ENCODE measurements at regions not wholly inside any gene's neighbourhood (a gene's known extent, or its start where the extent isn't known, plus 50 kb on each side); places are given as distances from the start of the nearest gene placed in this dataset.

- no TSS peak for BruUV-seq (replicated peaks)
- Histone ChIP-seq H3K27me3 (ENCODE audit: control insufficient read depth in 2 of 2, insufficient read depth in 2 of 2, low read length in 2 of 2) (peaks cover 12 to 30% of the 10 kb centered on the region in 2 experiments), H3K79me2 (ENCODE audit: control insufficient read depth, insufficient read depth, low read length) (no peaks in the 10 kb centered on the region), H3K4me3 (replicated peaks in 1 of 3; ENCODE audit: insufficient read depth in 1 of 3, low read depth in 1 of 3, low read length in 3 of 3) (no peak overlapping the region), H3K4me2 (ENCODE audit: insufficient read depth, low read length) (no peak overlapping the region), H3K4me1 (ENCODE audit: control insufficient read depth, extremely low read depth, insufficient read depth, low read length) (no peaks in the 10 kb centered on the region), H3K27ac (ENCODE audit: insufficient read depth, low read depth, low read length) (no peak overlapping the region), H3K9ac (replicated peaks; ENCODE audit: extremely low read depth, insufficient read depth, low read length) (no peak overlapping the region), H4K20me1 (replicated peaks; ENCODE audit: control insufficient read depth, extremely low read depth, insufficient read depth, low read length) (no peaks in the 10 kb centered on the region), H3K9me3 (replicated peaks; ENCODE audit: control insufficient read depth, insufficient read depth, low read length) (no peaks in the 10 kb centered on the region), H3K9me1 (replicated peaks; ENCODE audit: control insufficient read depth, extremely low read depth, insufficient read depth, low read length) (no peaks in the 10 kb centered on the region), H3K36me3 (ENCODE audit: control insufficient read depth in 2 of 2, extremely low read depth in 1 of 2, insufficient read depth in 2 of 2, low read length in 2 of 2) (no peaks in the 10 kb centered on the region), H2AFZ (ENCODE audit: low read depth, low read length) (no peak overlapping the region)
- CTCF ChIA-PET: interaction anchor here (0.7 to 1.4 kb wide), 3 partner anchors 8 to 163 kb away, joined by 3 to 4 read pairs (median 3); partner anchors contain the start of gene GLI2
- dilution Hi-C loops (cut with MboI; ENCODE audit: extremely low pct_ligation_motif_present, low sequenced_read_pairs) (no loop called here), intact Hi-C loops (cut with micrococcal nuclease) (no loop called here)
- FAIRE-seq: no peak
- TF ChIP-seq GATA2 (IDR thresholded peaks at IDR 0.05; ENCODE audit: insufficient read depth, insufficient read length, low read depth, low read length) (no peak), FOS (IDR thresholded peaks at IDR 0.05; ENCODE audit: borderline replicate concordance, insufficient read depth, low read length) (no peak), MAX (IDR thresholded peaks at IDR 0.05; ENCODE audit: insufficient read depth, insufficient read length) (no peak), MYC (IDR thresholded peaks at IDR 0.05; ENCODE audit: low read depth, low read length) (no peak), CTCF (IDR thresholded peaks at IDR 0.05; ENCODE audit: extremely low read depth in 1 of 2, insufficient read depth in 1 of 2, low read depth in 1 of 2, low read length in 2 of 2) (no peak), POLR2A (IDR thresholded peaks at IDR 0.05; ENCODE audit: low read depth, low read length) (no peak), EZH2 (IDR thresholded peaks at IDR 0.05; ENCODE audit: borderline replicate concordance, low read depth, low read length, severe bottlenecking) (no peak), JUN (IDR thresholded peaks at IDR 0.05; ENCODE audit: borderline replicate concordance, insufficient read depth, insufficient read length, low read depth) (no peak), POLR2AphosphoS5 (IDR thresholded peaks at IDR 0.05; ENCODE audit: insufficient read depth, low read depth, low read length) (no peak)
- no peak for DNase-seq (ENCODE audit: low read depth, low spot score)
- POLR2A ChIA-PET: no interaction called here
Observed at GRCh38 chr2:120898496-120898895, 162.8 kb downstream of the GLI2 start.
